ENCODE measurements at regions not wholly inside any gene's neighbourhood (a gene's known extent, or its start where the extent isn't known, plus 50 kb on each side); places are given as distances from the start of the nearest gene placed in this dataset.

GRCh38 chr21:25371841-25372425, 235.3 kb downstream of the MRPL39 start:
- intact Hi-C loops (cut with micrococcal nuclease): no loop called here
- H3K27me3 ChIP-seq (ENCODE audit: low read depth): no peaks in the 10 kb centered on the region
- H3K27ac ChIP-seq (replicated peaks): no peak overlapping the region
- no peaks in the 10 kb centered on the region for H3K9me3 ChIP-seq (replicated peaks)
- H3K4me1 ChIP-seq: no peaks in the 10 kb centered on the region
- H3K4me3 ChIP-seq: no peak overlapping the region
- no peaks in the 10 kb centered on the region for H3K36me3 ChIP-seq
- DNase-seq: no peak
- TF ChIP-seq CTCF (IDR thresholded peaks at IDR 0.05; ENCODE audit: borderline replicate concordance): no peak

GRCh38 chr21:25370311-25370744, 237.0 kb downstream of the MRPL39 start:
- H3K9me3 ChIP-seq (replicated peaks): no peaks in the 10 kb centered on the region
- no peaks in the 10 kb centered on the region for H3K4me1 ChIP-seq
- no peaks in the 10 kb centered on the region for H3K27me3 ChIP-seq (ENCODE audit: low read depth)
- intact Hi-C loops (cut with micrococcal nuclease): no loop called here
- TF ChIP-seq CTCF (IDR thresholded peaks at IDR 0.05; ENCODE audit: borderline replicate concordance): no peak
- no peaks in the 10 kb centered on the region for H3K36me3 ChIP-seq
- H3K4me3 ChIP-seq: no peak overlapping the region
- no peak overlapping the region for H3K27ac ChIP-seq (replicated peaks)
- no peak for DNase-seq

GRCh38 chr21:25369524-25370300, 237.6 kb downstream of the MRPL39 start:
- no peak for TF ChIP-seq CTCF (IDR thresholded peaks at IDR 0.05; ENCODE audit: borderline replicate concordance)
- no peak overlapping the region for H3K27ac ChIP-seq (replicated peaks)
- no peak overlapping the region for H3K4me3 ChIP-seq
- H3K27me3 ChIP-seq (ENCODE audit: low read depth): peaks cover under 1% of the 10 kb centered on the region
- DNase-seq: no peak
- no peaks in the 10 kb centered on the region for H3K9me3 ChIP-seq (replicated peaks)
- intact Hi-C loops (cut with micrococcal nuclease): no loop called here
- no peaks in the 10 kb centered on the region for H3K36me3 ChIP-seq
- no peaks in the 10 kb centered on the region for H3K4me1 ChIP-seq

GRCh38 chr21:25368531-25368930, 238.8 kb downstream of the MRPL39 start:
- TF ChIP-seq CTCF (IDR thresholded peaks at IDR 0.05; ENCODE audit: borderline replicate concordance): no peak
- no peaks in the 10 kb centered on the region for H3K36me3 ChIP-seq
- no peaks in the 10 kb centered on the region for H3K4me1 ChIP-seq
- DNase-seq: no peak
- H3K4me3 ChIP-seq: no peak overlapping the region
- intact Hi-C loops (cut with micrococcal nuclease): no loop called here
- H3K27ac ChIP-seq (replicated peaks): no peak overlapping the region
- peaks cover 5% of the 10 kb centered on the region for H3K27me3 ChIP-seq (ENCODE audit: low read depth)
- H3K9me3 ChIP-seq (replicated peaks): no peaks in the 10 kb centered on the region

GRCh38 chr21:25366116-25366515, 241.2 kb downstream of the MRPL39 start:
- TF ChIP-seq CTCF (IDR thresholded peaks at IDR 0.05; ENCODE audit: borderline replicate concordance): no peak
- DNase-seq: no peak
- Histone ChIP-seq H3K9me3 (replicated peaks) (no peaks in the 10 kb centered on the region), H3K27ac (replicated peaks) (no peak overlapping the region), H3K27me3 (ENCODE audit: low read depth) (peaks cover 5% of the 10 kb centered on the region), H3K4me3 (no peak overlapping the region), H3K4me1 (no peaks in the 10 kb centered on the region), H3K36me3 (no peaks in the 10 kb centered on the region)
- intact Hi-C loops (cut with micrococcal nuclease): no loop called here

Measured in left ventricle myocardium inferior (tissue), 1 donor.